Stimulated activated CD8-positive, alpha-beta memory T cell treated with anti-CD3 and anti-CD28 coated beads, Interleukin-15, amount 100 ng/mL, for 1 hour (primary cell): ENCODE measurements at regions not wholly inside any gene's neighbourhood (a gene's known extent, or its start where the extent isn't known, plus 50 kb on each side); places are given as distances from the start of the nearest gene placed in this dataset.

Source experiments
- DNase-seq: peaks from one replicate; pipeline ENCODE4 v3.0.0-alpha.2; 2020; ENCODE audit warnings: low read depth

DNA sequence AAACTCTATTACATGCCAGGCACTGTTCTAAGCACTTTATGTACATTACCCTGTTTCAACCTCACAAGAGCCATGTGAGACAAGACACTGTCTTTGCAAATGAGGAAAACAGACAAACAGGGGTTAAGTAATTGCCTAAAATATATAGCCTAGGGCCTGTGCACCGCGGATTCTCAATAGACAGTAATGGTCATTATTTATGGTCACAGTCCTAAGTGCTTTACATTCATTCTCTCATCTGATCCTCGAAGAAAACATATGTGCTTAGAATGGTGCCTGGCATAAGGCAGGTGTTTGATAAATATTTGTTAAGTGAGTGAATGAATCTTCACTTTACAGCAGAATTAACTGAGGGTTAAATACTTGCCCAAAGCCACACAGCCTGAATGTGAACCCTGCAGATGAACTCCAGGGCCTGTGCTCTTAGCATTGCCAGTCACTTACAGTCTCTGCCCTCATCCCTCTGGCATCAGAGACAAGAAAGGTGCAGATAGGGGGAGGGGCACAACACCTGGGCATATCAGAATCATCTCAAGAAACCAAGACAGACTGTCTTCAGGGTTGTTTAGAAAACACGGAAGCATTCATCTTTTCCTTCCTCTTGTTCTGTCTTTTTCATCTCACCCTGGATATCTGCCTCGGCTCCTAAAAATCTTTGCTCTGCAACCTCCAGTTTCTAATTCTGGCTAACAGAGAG is 92.8 kb upstream of the SASH1 start:
- no peak for DNase-seq

GRCh38 chr6:148250975-148251685 is 91.5 kb upstream of the SASH1 start:
- no peak for DNase-seq

DNA sequence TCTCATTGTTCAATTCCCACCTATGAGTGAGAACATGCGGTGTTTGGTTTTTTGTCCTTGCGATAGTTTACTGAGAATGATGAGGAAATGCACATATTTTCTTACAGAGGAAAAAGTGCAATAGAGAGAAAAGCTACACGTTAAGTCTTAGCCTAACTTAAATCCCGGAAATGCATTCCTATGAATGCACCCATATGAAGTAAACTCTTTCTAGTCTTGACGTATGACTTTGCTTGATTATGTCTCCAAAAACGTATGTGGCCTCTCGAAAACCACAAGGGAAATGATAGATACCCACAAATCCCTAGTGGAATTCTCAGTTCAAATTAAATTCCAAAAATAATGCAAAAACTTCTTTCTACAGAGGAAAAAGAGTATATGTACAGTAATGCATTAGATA is 90.7 kb upstream of the SASH1 start:
- DNase-seq, result no peak

- DNase-seq, result no peak
Observed at GRCh38 chr6:148257810-148258209, 84.8 kb upstream of the SASH1 start.

GRCh38 chr6:148258868-148259267 is 83.8 kb upstream of the SASH1 start:
- DNase-seq, result no peak

DNA sequence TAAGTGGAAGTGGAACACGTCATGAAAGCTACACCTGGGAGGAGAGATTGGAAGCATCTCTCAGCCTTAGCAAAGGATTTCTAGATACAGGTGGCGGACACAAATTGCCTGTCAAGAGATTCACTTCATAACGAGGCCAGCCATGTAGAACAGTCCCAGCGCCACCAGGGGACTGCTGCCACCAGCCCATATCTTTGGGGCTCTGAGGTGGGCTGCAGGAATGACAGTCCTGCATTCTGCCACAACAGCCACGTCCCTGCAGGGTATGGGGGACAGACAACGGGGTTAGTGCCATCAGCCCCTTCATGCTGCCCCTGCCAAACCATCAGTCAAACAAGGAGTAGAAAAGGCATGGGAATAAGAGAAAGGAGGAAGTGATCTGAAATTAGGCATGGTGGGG is 81.2 kb upstream of the SASH1 start:
- no peak for DNase-seq

- DNase-seq, result no peak
Observed at GRCh38 chr6:148263010-148263409, 79.6 kb upstream of the SASH1 start.

GRCh38 chr6:148263961-148264360 is 78.7 kb upstream of the SASH1 start:
- DNase-seq, result no peak

- no peak for DNase-seq
Observed at GRCh38 chr6:148265054-148265453, 77.6 kb upstream of the SASH1 start.

- no peak for DNase-seq
Observed at GRCh38 chr6:148269386-148269785, 73.3 kb upstream of the SASH1 start.

- DNase-seq, result no peak
Observed at GRCh38 chr6:148271711-148272439, 70.8 kb upstream of the SASH1 start.

DNA sequence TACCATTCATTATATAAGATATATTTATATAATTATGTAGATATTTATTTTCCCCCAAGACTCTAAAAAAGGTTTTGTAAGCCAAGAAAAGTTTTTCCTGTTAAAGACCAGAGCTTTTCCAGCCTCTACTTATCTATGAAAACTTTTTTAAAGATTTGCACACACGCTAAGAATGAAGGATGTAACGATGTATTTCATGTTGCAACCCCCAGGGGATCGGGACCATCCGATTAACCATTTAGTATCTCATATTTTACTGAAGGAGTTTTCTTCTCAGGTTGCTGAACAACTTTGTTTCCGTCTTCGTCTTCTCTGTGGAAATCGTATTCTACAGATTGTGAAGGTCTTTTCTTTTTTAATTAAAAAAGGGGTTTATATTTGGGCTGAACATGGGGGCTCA is 70.0 kb upstream of the SASH1 start:
- no peak for DNase-seq

GRCh38 chr6:148273962-148274752 is 68.5 kb upstream of the SASH1 start:
- no peak for DNase-seq

- DNase-seq, result no peak
Observed at GRCh38 chr6:148274809-148275208, 67.8 kb upstream of the SASH1 start.

- DNase-seq, result no peak
Observed at GRCh38 chr6:148285205-148285604, 57.4 kb upstream of the SASH1 start.

DNA sequence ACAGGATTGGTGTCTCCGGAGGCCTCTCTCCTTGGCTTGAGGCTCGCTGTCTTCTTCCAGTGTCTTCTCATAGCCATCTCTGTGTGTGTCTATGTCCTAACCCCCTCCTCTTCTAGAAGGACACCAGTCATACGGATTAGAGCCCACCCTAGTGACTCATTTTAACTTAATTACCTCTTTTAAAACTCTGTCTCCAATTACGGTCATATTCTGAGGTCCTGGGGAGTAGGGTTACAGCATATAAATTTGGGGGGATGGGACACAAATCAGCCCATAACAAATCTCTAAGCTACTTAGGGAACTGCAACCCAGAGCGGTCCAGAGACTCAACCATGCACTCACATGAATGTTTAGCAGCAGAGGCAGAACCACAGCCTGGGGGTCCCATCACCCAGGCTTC is 56.1 kb upstream of the SASH1 start:
- DNase-seq, result no peak

- DNase-seq, result no peak
Observed at GRCh38 chr6:148287623-148288333, 54.9 kb upstream of the SASH1 start.

DNA sequence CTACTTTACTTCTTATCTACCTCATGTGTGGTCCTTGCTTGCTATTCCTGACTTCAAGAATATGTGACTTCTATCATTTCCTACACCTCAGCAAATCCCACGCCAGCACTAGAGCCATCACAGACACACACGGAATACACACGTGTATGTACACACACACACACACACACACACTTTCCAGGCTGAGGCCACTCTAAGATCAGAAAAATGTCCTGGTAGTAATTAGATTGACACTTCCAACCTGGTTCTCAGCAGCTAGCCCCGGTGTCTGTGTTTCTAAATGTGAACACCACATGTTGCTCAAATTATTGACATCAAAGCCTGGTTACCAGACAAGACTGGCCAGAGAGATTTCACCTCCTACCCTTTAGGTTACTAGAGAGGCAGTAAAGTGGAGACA is 54.1 kb upstream of the SASH1 start:
- DNase-seq, result no peak

GRCh38 chr6:148289153-148289552 is 53.5 kb upstream of the SASH1 start:
- no peak for DNase-seq

GRCh38 chr6:148291876-148292275 is 50.8 kb upstream of the SASH1 start:
- DNase-seq, result no peak
